Stomach (tissue), 8 donors: ENCODE measurements at regions not wholly inside any gene's neighbourhood (a gene's known extent, or its start where the extent isn't known, plus 50 kb on each side); places are given as distances from the start of the nearest gene placed in this dataset.

ENCODE experiments used
- DNase-seq, 2 donors: peaks; one replicate each; pipeline versions ENCODE4 v3.0.0 to v3.0.0-alpha.2; 2013 to 2019
- H3K27ac ChIP-seq, 5 donors: fragments of 200-600 bp in 4 of 5; sonication (generic) in 4 of 5; one replicate each; pipeline ENCODE4 v1.5.1; 2013 to 2019; ENCODE audit warnings: mild to moderate bottlenecking in 1 of 5, moderate library complexity in 1 of 5
- H3K27me3 ChIP-seq, 3 donors: fragments of 200-600 bp; sonication (generic); one replicate each; pipeline ENCODE4 v1.5.1; 2017 to 2019; ENCODE audit warnings: mixed run types in 1 of 3
- H3K36me3 ChIP-seq, 4 donors: fragments of 200-600 bp; sonication (generic); 1 replicate in 3 of 4; 2 replicates in 1 of 4; pipeline ENCODE4 v1.5.1; 2016 to 2019
- H3K4me1 ChIP-seq, 4 donors: fragments of 200-600 bp; sonication (generic); one replicate each; pipeline ENCODE4 v1.5.1; 2016 to 2019
- H3K4me3 ChIP-seq, 4 donors: fragments of 200-600 bp; sonication (generic) in 3 of 4; one replicate each; pipeline ENCODE4 v1.5.1; 2016 to 2019; ENCODE audit warnings: mild to moderate bottlenecking in 1 of 4
- H3K9me3 ChIP-seq, 4 donors: fragments of 200-600 bp; sonication (generic); one replicate each; pipeline ENCODE4 v1.5.1; 2016 to 2019
- EP300 ChIP-seq: sonication (generic); formaldehyde crosslinking; IDR thresholded peaks from one replicate; pipeline ENCODE4 v1.6.1; 2017; ENCODE audit warnings: antibody characterized with exemption
- POLR2A ChIP-seq, 4 donors: fragments of 450-650 bp; IDR thresholded peaks; one replicate each; pipeline ENCODE4 v1.6.1; 2016; ENCODE audit warnings: antibody characterized with exemption in 4 of 4, control low read depth in 2 of 4, mild to moderate bottlenecking in 1 of 4, moderate library complexity in 1 of 4
- POLR2AphosphoS5 ChIP-seq, 3 donors: sonication (generic); formaldehyde crosslinking; IDR thresholded peaks; one replicate each; pipeline ENCODE4 v1.6.1; 2016; ENCODE audit warnings: antibody characterized with exemption in 3 of 3
- whole genome bisulfite sequencing, 5 donors: extraction: QIAGEN DNeasy Blood & Tissue Kit in 3 of 5; methylation state at CpG; one replicate each; pipeline versions ENCODE4 v1.1.5 to v1.1.7; 2013 to 2018; 5-methylcytosine and 5-hydroxymethylcytosine counted together
- intact Hi-C: fragments of 100-400 bp; cut with DNase I; formaldehyde crosslinking; loops from one replicate; pipeline ENCODE4 v1.15.1; 2023; ENCODE audit warnings: low total_unique reads
- TF ChIP-seq, protein P1 (sequence below), 7 experiments: fragments of 450-650 bp in 4 of 7; fragments of 200-600 bp in 3 of 7; sonication (generic) in 3 of 7; IDR thresholded peaks; one replicate each; pipeline ENCODE4 v1.5.1; 2016 to 2019; ENCODE audit warnings: antibody characterized with exemption in 7 of 7, control low read depth in 2 of 7, mild to moderate bottlenecking in 1 of 7
- donor health status: healthy with polysubstance abuse.
- donor health status: Bipolar disorder and iron deficiency.
- donor health status: healthy.

DNA sequence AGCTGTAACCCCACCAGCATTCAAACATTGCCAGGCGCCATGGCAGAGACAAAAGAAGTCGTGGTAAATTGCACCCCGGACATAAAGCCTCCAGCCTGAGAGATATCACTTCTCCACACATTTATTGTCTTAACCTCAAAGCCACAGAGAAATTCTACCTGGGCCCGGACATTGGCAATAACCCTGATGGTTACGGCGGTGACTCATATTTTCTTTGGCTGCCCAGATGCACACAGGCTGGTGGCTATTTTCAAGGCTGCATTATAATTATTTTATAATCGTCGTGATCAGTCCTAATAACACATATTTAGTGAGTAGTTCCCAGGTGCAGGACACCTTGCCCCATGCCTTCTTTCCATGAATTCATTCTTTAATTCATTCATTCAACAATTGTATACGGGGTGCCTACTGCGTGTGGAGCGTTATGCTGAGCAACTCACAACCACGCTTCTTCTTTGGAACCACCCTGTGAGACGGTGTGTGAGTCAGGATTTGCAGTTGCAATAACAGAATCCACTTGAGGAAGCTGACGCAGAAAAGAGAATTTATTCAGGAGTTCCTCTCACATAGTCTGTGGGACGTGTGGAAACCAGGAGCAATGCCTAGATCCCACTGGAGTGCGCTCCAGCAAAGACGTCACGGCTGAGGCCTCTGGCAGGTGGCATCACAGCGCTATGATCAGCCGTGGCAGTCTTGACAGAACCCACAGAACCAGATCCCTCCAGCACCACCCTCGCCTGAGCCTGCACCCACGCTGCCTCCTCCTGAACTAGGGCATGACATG lies 245.7 kb downstream of the FOXL1 start:
- no peak for TF ChIP-seq POLR2AphosphoS5 (IDR thresholded peaks at IDR 0.05)
- no peak for TF ChIP-seq EP300
- TF ChIP-seq, protein P1, sequence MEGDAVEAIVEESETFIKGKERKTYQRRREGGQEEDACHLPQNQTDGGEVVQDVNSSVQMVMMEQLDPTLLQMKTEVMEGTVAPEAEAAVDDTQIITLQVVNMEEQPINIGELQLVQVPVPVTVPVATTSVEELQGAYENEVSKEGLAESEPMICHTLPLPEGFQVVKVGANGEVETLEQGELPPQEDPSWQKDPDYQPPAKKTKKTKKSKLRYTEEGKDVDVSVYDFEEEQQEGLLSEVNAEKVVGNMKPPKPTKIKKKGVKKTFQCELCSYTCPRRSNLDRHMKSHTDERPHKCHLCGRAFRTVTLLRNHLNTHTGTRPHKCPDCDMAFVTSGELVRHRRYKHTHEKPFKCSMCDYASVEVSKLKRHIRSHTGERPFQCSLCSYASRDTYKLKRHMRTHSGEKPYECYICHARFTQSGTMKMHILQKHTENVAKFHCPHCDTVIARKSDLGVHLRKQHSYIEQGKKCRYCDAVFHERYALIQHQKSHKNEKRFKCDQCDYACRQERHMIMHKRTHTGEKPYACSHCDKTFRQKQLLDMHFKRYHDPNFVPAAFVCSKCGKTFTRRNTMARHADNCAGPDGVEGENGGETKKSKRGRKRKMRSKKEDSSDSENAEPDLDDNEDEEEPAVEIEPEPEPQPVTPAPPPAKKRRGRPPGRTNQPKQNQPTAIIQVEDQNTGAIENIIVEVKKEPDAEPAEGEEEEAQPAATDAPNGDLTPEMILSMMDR (IDR thresholded peaks at IDR 0.05), result no peak
- TF ChIP-seq POLR2A (IDR thresholded peaks at IDR 0.05), result no peak
- WGBS, 5 donors, result 80 to 84% (median 82%) methylated on average over 22 of the region's 22 CpGs
- no peak overlapping the region for H3K27ac ChIP-seq

DNA sequence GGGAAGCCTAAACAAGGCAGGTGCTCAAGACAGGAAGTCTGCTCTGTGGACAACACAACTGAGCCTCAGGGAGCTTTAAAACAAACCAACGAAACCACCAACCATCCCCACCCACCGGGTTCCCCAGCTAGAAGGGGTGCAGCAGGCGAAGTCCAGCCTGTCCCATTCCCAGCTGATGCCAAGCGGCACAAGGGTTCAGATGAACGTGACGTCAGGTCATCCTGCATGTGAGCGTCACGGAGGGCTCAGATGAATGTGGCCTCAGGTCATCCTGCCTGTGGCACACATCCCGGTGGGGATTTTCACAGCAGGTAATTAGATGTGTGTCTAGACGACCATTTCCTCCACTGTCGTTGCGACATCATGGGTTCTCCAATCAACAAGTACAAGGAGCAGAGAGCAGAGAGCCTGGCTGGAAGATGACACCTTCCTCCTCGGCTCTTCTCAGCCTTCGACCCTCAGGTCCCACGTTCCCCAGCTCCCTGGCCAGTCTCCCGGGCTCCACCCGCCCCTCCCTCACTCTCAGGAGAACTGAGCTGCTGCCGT lies 246.5 kb downstream of the FOXL1 start:
- no peaks in the 10 kb centered on the region for H3K36me3 ChIP-seq
- TF ChIP-seq POLR2AphosphoS5 (IDR thresholded peaks at IDR 0.05) (no peak), EP300 (no peak), POLR2A (IDR thresholded peaks at IDR 0.05) (no peak)
- TF ChIP-seq, protein P1 (IDR thresholded peaks at IDR 0.05), result no peak
- no peak overlapping the region for H3K27ac ChIP-seq
- intact Hi-C loops, result no loop called here
- DNase-seq, result no peak
- peaks cover 3 to 99% (median 34%) of the 10 kb centered on the region in 3 donors for H3K27me3 ChIP-seq
- no peak overlapping the region for H3K4me3 ChIP-seq
- no peaks in the 10 kb centered on the region for H3K4me1 ChIP-seq
- no peaks in the 10 kb centered on the region for H3K9me3 ChIP-seq
- 45 to 67% (median 47%) methylated on average over 16 to 18 of the region's 18 CpGs for WGBS, 5 donors

More for the DNA sequence above, 245.7 kb downstream of the FOXL1 start:
- Histone ChIP-seq H3K4me1 (peaks cover 0 to 6% (median 3%) of the 10 kb centered on the region in 4 donors), H3K9me3 (no peaks in the 10 kb centered on the region), H3K36me3 (no peaks in the 10 kb centered on the region), H3K27me3 (peaks cover 3 to 99% (median 38%) of the 10 kb centered on the region in 3 donors), H3K4me3 (no peak overlapping the region)
- intact Hi-C loops, result no loop called here
- no peak for DNase-seq

GRCh38 chr16:86825631-86826030 lies 247.3 kb downstream of the FOXL1 start:
- Histone ChIP-seq H3K27ac (no peak overlapping the region), H3K4me3 (no peak overlapping the region), H3K36me3 (no peaks in the 10 kb centered on the region), H3K9me3 (no peaks in the 10 kb centered on the region), H3K4me1 (no peaks in the 10 kb centered on the region), H3K27me3 (peaks cover 3 to 97% (median 33%) of the 10 kb centered on the region in 3 donors)
- intact Hi-C loops, result no loop called here
- no peak for DNase-seq
- TF ChIP-seq, protein P1 (IDR thresholded peaks at IDR 0.05), result no peak
- TF ChIP-seq POLR2AphosphoS5 (IDR thresholded peaks at IDR 0.05) (no peak), EP300 (no peak), POLR2A (IDR thresholded peaks at IDR 0.05) (no peak)
- 55 to 79% (median 59%) methylated on average over 4 of the region's 4 CpGs for WGBS, 5 donors

DNA sequence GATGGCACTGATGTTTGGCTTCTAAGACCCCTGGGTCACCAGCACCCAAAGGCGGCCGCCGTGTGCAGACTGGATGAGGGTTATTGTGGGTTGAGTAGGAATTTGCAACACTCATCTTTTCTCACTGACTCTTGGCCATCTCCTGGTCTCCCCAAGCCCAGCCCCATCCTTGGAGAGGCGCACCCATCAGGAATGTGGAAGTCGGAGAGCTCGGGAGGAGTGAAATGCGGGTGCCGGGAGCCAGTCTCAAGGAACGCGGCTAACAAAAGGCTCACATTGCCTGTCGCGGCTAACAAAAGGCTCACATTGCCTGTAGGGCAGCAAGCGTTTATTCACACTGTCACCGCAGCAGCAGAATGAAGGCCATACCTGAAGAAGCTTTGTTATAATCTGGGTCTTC lies 248.6 kb downstream of the FOXL1 start:
- Histone ChIP-seq H3K4me3 (no peak overlapping the region), H3K36me3 (no peaks in the 10 kb centered on the region), H3K9me3 (no peaks in the 10 kb centered on the region), H3K27me3 (peaks cover 3 to 85% (median 33%) of the 10 kb centered on the region in 3 donors), H3K4me1 (no peaks in the 10 kb centered on the region), H3K27ac (no peak overlapping the region)
- no peak for DNase-seq
- TF ChIP-seq EP300 (no peak), POLR2AphosphoS5 (IDR thresholded peaks at IDR 0.05) (no peak), POLR2A (IDR thresholded peaks at IDR 0.05) (no peak)
- TF ChIP-seq, protein P1 (IDR thresholded peaks at IDR 0.05), result no peak
- intact Hi-C loops, result no loop called here
- WGBS, 5 donors, result 30 to 49% (median 36%) methylated on average over 14 of the region's 14 CpGs
